ENCODE measurements at regions not wholly inside any gene's neighbourhood (a gene's known extent, or its start where the extent isn't known, plus 50 kb on each side); places are given as distances from the start of the nearest gene placed in this dataset.

DNA sequence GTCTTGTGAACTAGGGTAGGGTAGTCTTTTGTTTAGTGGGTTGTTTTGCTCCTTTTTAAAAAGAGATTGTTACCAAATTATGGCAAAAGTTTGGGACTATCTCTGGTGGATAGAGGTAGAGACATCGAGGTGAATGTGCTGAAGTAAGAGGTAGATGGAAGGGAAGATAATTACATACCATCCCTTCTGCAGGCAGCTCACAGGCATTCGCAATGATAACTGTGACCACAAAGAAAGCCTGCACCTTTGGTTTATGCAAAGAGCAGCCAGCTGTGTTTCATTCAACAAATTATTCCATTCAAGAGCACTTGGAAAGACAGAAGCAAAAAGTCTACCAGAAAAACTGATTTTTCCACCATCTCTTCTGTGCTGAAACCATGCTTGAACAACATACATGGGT, 155.6 kb downstream of the GATB start:
- Histone ChIP-seq H3K36me3 (no peaks in the 10 kb centered on the region), H3K27ac (no peak overlapping the region), H3K27me3 (replicated peaks in 1 of 7) (no peaks in the 10 kb centered on the region), H3K9me3 (no peaks in the 10 kb centered on the region), H3K4me1 (peaks cover 0 to 5% (median 0%) of the 10 kb centered on the region in 6 donors), H3K4me3 (no peak overlapping the region)
- DNase-seq: no peak
- intact Hi-C loops (cut with DNase I; ENCODE audit: low total_unique reads): loop anchor here (10.0 kb wide), 1 partner anchor 480 kb away; no protein-coding TSS in a partner anchor
- TF ChIP-seq POLR2AphosphoS5 (IDR thresholded peaks at IDR 0.05) (no peak), POLR2A (IDR thresholded peaks at IDR 0.05) (no peak)
- TF ChIP-seq, protein P1, sequence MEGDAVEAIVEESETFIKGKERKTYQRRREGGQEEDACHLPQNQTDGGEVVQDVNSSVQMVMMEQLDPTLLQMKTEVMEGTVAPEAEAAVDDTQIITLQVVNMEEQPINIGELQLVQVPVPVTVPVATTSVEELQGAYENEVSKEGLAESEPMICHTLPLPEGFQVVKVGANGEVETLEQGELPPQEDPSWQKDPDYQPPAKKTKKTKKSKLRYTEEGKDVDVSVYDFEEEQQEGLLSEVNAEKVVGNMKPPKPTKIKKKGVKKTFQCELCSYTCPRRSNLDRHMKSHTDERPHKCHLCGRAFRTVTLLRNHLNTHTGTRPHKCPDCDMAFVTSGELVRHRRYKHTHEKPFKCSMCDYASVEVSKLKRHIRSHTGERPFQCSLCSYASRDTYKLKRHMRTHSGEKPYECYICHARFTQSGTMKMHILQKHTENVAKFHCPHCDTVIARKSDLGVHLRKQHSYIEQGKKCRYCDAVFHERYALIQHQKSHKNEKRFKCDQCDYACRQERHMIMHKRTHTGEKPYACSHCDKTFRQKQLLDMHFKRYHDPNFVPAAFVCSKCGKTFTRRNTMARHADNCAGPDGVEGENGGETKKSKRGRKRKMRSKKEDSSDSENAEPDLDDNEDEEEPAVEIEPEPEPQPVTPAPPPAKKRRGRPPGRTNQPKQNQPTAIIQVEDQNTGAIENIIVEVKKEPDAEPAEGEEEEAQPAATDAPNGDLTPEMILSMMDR (IDR thresholded peaks at IDR 0.05 in 8 of 11, conservative IDR thresholded peaks at IDR 0.05 in 3 of 11): no peak
- 68 to 80% (median 77%) methylated on average over 2 of the region's 2 CpGs for WGBS, 5 donors

DNA sequence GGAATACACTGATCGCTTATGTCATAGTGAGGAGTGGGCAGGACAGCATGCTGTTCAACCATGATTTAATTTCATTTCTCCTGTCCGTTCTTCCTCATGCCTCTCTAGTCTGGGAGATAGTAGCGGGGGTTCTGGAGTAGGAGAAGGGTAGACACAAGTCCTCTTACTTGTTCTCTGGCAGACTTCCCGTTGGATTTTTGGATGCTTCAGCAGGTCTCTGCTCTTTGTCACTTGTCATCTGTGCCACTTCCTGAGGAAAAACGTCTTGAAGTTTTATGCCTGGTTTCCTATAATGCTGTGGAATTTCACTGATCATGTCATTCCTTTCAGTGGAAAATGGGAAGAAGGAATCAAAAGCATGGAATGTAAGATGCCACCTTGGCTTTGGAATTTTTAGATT, 154.7 kb downstream of the GATB start:
- intact Hi-C loops (cut with DNase I; ENCODE audit: low total_unique reads): loop anchor here (10.0 kb wide), 1 partner anchor 481 kb away; no protein-coding TSS in a partner anchor
- TF ChIP-seq, protein P1 (IDR thresholded peaks at IDR 0.05 in 8 of 11, conservative IDR thresholded peaks at IDR 0.05 in 3 of 11): no peak
- TF ChIP-seq POLR2AphosphoS5 (IDR thresholded peaks at IDR 0.05): no peak
- 46 to 58% (median 53%) methylated on average over 5 of the region's 5 CpGs for WGBS, 5 donors
- H3K36me3 ChIP-seq: no peaks in the 10 kb centered on the region
- no peaks in the 10 kb centered on the region for H3K9me3 ChIP-seq
- H3K27me3 ChIP-seq (replicated peaks in 1 of 7): no peaks in the 10 kb centered on the region
- no peak overlapping the region for H3K27ac ChIP-seq
- H3K4me1 ChIP-seq: peaks cover 0 to 5% (median 0%) of the 10 kb centered on the region in 6 donors
- DNase-seq: no peak
- no peak overlapping the region for H3K4me3 ChIP-seq

DNA sequence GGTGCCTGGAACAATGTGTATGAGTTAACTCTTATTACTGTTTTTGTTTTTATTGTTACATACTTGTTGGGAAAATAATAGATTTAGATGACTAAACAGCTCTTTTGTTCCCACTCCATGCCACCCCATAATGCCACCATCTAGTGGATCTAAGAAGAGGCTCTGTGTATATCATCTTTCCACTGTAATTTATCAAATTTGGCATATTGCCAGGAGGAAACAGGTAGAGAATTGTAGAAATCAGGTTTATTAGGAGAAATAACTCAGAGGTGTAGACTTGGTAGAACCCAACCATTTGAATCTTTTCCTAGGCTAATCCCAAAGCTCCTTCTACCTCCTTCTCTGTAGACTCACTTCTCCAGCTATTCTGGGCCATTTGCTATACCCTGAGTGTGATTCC, 150.6 kb downstream of the GATB start:
- Histone ChIP-seq H3K9me3 (no peaks in the 10 kb centered on the region), H3K27ac (no peak overlapping the region), H3K36me3 (no peaks in the 10 kb centered on the region), H3K4me3 (no peak overlapping the region), H3K4me1 (no peaks in the 10 kb centered on the region), H3K27me3 (replicated peaks in 1 of 7) (no peaks in the 10 kb centered on the region)
- intact Hi-C loops (cut with DNase I; ENCODE audit: low total_unique reads): loop anchor here (10.0 kb wide), 1 partner anchor 245 kb away; no protein-coding TSS in a partner anchor
- TF ChIP-seq POLR2A (IDR thresholded peaks at IDR 0.05) (no peak), POLR2AphosphoS5 (IDR thresholded peaks at IDR 0.05) (no peak)
- TF ChIP-seq, protein P1 (IDR thresholded peaks at IDR 0.05 in 8 of 11, conservative IDR thresholded peaks at IDR 0.05 in 3 of 11): no peak
- DNase-seq: no peak

DNA sequence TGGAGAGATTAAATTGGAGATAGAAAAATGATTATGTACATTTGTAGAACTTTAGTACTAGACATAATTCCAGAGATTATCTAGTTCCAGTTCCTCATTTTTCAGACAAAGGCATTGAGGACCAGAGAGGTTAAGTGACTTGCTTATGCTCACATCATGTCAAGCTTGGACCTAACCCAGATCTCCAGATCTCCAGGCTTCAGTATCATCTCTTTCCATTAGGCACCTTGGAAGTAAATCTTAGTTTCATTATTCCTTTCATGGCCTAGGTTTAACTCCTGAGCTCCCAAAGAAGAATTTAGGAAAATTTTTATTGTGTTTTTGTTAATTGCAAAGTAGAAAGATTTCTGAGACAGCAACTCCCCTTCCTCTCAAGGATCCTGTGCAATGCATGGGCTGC, 148.8 kb downstream of the GATB start:
- no peaks in the 10 kb centered on the region for H3K36me3 ChIP-seq
- no peak overlapping the region for H3K27ac ChIP-seq
- intact Hi-C loops (cut with DNase I; ENCODE audit: low total_unique reads): loop anchor here (10.0 kb wide), 1 partner anchor 247 kb away; no protein-coding TSS in a partner anchor
- H3K4me3 ChIP-seq: no peak overlapping the region
- DNase-seq: no peak
- H3K4me1 ChIP-seq: no peaks in the 10 kb centered on the region
- H3K9me3 ChIP-seq: no peaks in the 10 kb centered on the region
- no peaks in the 10 kb centered on the region for H3K27me3 ChIP-seq (replicated peaks in 1 of 7)
- TF ChIP-seq POLR2AphosphoS5 (IDR thresholded peaks at IDR 0.05) (no peak), POLR2A (IDR thresholded peaks at IDR 0.05) (no peak)
- TF ChIP-seq, protein P1 (IDR thresholded peaks at IDR 0.05 in 8 of 11, conservative IDR thresholded peaks at IDR 0.05 in 3 of 11): no peak
